ENCODE measurements at regions not wholly inside any gene's neighbourhood (a gene's known extent, or its start where the extent isn't known, plus 50 kb on each side); places are given as distances from the start of the nearest gene placed in this dataset.

- TF ChIP-seq CTCF (IDR thresholded peaks at IDR 0.05) (no peak), POLR2AphosphoS5 (IDR thresholded peaks at IDR 0.05; ENCODE audit: low read depth, low read length) (no peak), REST (IDR thresholded peaks at IDR 0.05; ENCODE audit: insufficient read depth in 1 of 2, low read depth in 2 of 2, low read length in 1 of 2) (no peak), SIN3A (IDR thresholded peaks at IDR 0.05; ENCODE audit: borderline replicate concordance, insufficient read depth, low read depth, low read length) (no peak)
These were observed 580.3 kb downstream of the TENT5A start for GRCh38 chr6:81172056-81172740.
